ENCODE measurements at regions not wholly inside any gene's neighbourhood (a gene's known extent, or its start where the extent isn't known, plus 50 kb on each side); places are given as distances from the start of the nearest gene placed in this dataset.

DNA sequence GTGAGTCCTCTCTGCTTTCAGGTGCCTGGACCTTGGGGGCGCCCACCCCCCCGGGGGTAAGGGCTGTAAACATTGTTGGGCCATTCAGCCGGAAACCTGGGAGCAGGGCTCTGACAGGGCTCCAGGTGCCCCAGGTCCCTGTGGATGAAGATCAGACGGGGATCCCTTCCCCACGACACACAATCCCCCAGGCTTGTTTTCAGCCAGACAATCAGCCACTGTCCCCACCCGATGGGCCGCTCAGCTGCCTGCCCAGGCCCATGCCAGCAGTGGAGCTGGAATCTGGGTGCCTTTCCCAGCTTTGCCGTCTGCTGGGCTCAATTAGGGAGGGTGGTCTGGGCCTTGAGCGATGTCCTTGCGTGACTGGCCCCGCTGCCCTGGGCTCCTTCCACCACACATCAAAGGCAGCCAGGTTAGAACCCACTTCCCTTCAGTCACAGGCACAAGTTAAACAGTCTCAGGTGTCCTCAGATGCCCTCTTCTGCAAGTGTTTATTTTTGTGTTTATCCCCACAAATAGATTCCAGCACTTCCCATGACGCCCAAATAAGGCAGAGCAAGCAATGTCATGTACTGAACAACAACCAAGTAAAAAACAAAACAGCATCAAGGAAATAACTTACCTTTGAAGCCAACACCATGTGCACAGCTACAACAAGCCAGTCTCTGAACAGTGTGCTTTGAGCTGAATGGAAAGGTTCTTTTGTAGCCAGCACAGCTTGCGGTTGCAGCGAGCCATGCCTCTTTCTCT is 77.0 kb upstream of the ALDH1A3 start (continued):
- TF ChIP-seq, protein P1, sequence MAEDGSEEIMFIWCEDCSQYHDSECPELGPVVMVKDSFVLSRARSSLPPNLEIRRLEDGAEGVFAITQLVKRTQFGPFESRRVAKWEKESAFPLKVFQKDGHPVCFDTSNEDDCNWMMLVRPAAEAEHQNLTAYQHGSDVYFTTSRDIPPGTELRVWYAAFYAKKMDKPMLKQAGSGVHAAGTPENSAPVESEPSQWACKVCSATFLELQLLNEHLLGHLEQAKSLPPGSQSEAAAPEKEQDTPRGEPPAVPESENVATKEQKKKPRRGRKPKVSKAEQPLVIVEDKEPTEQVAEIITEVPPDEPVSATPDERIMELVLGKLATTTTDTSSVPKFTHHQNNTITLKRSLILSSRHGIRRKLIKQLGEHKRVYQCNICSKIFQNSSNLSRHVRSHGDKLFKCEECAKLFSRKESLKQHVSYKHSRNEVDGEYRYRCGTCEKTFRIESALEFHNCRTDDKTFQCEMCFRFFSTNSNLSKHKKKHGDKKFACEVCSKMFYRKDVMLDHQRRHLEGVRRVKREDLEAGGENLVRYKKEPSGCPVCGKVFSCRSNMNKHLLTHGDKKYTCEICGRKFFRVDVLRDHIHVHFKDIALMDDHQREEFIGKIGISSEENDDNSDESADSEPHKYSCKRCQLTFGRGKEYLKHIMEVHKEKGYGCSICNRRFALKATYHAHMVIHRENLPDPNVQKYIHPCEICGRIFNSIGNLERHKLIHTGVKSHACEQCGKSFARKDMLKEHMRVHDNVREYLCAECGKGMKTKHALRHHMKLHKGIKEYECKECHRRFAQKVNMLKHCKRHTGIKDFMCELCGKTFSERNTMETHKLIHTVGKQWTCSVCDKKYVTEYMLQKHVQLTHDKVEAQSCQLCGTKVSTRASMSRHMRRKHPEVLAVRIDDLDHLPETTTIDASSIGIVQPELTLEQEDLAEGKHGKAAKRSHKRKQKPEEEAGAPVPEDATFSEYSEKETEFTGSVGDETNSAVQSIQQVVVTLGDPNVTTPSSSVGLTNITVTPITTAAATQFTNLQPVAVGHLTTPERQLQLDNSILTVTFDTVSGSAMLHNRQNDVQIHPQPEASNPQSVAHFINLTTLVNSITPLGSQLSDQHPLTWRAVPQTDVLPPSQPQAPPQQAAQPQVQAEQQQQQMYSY (CRISPR knock-in tag; IDR thresholded peaks at IDR 0.05) = no peak
- TF ChIP-seq ZNF274 (IDR thresholded peaks at IDR 0.05; ENCODE audit: insufficient read depth, insufficient read length) (no peak), ZNF217 (IDR thresholded peaks at IDR 0.05) (no peak)

DNA sequence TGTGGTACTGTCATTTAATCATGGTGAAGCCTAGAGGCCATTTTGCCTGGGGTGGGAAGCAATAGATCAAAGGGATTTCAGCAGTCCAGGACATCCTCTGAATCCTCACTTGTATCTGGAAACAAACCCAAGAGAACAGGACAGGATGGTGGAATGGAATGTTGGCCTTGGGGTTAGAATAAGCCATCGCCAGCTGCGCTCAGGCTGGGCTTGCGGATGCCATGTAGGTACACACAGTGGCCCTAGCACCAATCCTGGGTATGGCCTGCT is 76.5 kb upstream of the ALDH1A3 start:
- SMC1A ChIA-PET (ENCODE audit: uncharacterized antibody, unreplicated experiment) = interaction anchor here (1.7 kb wide), 1 partner anchor 14 kb away, joined by 3 read pairs; no protein-coding TSS in a partner anchor
- Histone ChIP-seq H3K79me2 (ENCODE audit: control insufficient read depth, insufficient read depth, low read length) (no peaks in the 10 kb centered on the region), H3K27ac (ENCODE audit: control insufficient read depth, insufficient read depth) (no peak overlapping the region), H3K4me2 (ENCODE audit: control insufficient read depth, insufficient read depth) (no peak overlapping the region), H4K20me1 (ENCODE audit: control insufficient read depth, insufficient read depth) (no peaks in the 10 kb centered on the region), H3K27me3 (replicated peaks in 1 of 2; ENCODE audit: control insufficient read depth in 2 of 2, insufficient read depth in 2 of 2, low read length in 1 of 2) (no peaks in the 10 kb centered on the region; a peak in 2 of 4 replicates), H3K36me3 (ENCODE audit: control insufficient read depth in 2 of 2, insufficient read depth in 2 of 2, low read length in 1 of 2) (no peaks in the 10 kb centered on the region), H3K4me1 (ENCODE audit: control insufficient read depth, insufficient read depth, low read length) (no peaks in the 10 kb centered on the region), H3K9me3 (replicated peaks; ENCODE audit: control insufficient read depth, insufficient read depth, low read length) (peaks cover 3% of the 10 kb centered on the region; the same call in 1 of the 3 replicates), H3K4me3 (no peak overlapping the region), H2AFZ (ENCODE audit: control insufficient read depth, low read depth, low read length) (no peak overlapping the region), H3K9ac (ENCODE audit: control insufficient read depth, insufficient read depth, low read length) (no peak overlapping the region)
- TF ChIP-seq KLF5 (IDR thresholded peaks at IDR 0.05; ENCODE audit: partially characterized antibody) (no peak), NFIC (IDR thresholded peaks at IDR 0.05; ENCODE audit: low read depth, low read length) (no peak), POLR2AphosphoS2 (IDR thresholded peaks at IDR 0.05; ENCODE audit: low read depth, low read length) (no peak), BCL11A (IDR thresholded peaks at IDR 0.05; ENCODE audit: low read depth, low read length) (no peak), NFYA (IDR thresholded peaks at IDR 0.05; ENCODE audit: borderline replicate concordance, low read depth, low read length) (no peak)
- TF ChIP-seq, protein P2, sequence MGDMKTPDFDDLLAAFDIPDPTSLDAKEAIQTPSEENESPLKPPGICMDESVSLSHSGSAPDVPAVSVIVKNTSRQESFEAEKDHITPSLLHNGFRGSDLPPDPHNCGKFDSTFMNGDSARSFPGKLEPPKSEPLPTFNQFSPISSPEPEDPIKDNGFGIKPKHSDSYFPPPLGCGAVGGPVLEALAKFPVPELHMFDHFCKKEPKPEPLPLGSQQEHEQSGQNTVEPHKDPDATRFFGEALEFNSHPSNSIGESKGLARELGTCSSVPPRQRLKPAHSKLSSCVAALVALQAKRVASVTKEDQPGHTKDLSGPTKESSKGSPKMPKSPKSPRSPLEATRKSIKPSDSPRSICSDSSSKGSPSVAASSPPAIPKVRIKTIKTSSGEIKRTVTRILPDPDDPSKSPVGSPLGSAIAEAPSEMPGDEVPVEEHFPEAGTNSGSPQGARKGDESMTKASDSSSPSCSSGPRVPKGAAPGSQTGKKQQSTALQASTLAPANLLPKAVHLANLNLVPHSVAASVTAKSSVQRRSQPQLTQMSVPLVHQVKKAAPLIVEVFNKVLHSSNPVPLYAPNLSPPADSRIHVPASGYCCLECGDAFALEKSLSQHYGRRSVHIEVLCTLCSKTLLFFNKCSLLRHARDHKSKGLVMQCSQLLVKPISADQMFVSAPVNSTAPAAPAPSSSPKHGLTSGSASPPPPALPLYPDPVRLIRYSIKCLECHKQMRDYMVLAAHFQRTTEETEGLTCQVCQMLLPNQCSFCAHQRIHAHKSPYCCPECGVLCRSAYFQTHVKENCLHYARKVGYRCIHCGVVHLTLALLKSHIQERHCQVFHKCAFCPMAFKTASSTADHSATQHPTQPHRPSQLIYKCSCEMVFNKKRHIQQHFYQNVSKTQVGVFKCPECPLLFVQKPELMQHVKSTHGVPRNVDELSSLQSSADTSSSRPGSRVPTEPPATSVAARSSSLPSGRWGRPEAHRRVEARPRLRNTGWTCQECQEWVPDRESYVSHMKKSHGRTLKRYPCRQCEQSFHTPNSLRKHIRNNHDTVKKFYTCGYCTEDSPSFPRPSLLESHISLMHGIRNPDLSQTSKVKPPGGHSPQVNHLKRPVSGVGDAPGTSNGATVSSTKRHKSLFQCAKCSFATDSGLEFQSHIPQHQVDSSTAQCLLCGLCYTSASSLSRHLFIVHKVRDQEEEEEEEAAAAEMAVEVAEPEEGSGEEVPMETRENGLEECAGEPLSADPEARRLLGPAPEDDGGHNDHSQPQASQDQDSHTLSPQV (IDR thresholded peaks at IDR 0.05) = no peak
- no peak for FAIRE-seq
- intact Hi-C loops (cut with micrococcal nuclease; ENCODE audit: unreplicated experiment) = no loop called here
- no peak for ATAC-seq
- RAD21 ChIA-PET (ENCODE audit: unreplicated experiment) = no interaction called here
- CTCF ChIA-PET = no interaction called here
- in situ Hi-C loops (cut with MboI) = no loop called here
- no peak for DNase-seq (ENCODE audit: low read depth, low spot score)
- POLR2A ChIA-PET = no interaction called here
- no TSS peak for BruUV-seq (replicated peaks)
- 79% methylated on average over 3 of the region's 3 CpGs for WGBS (ENCODE audit: insufficient coverage, insufficient replicate concordance, low lambda C conversion rate, missing lambda C conversion rate)

Data from GM12878 (cell line).